HepG2 (cell line): ENCODE measurements at regions not wholly inside any gene's neighbourhood (a gene's known extent, or its start where the extent isn't known, plus 50 kb on each side); places are given as distances from the start of the nearest gene placed in this dataset.

Experiments used
- CC2D1A ChIP-seq: sonication (generic); formaldehyde crosslinking; IDR thresholded peaks from 2 replicates; pipeline ENCODE4 v1.8.1; 2023; ENCODE audit warnings: mild to moderate bottlenecking, missing genetic modification reagents
- CTCF ChIP-seq: sonication (generic); formaldehyde crosslinking; IDR thresholded peaks from 2 replicates; pipeline ENCODE4 v1.5.0; 2020; ENCODE audit warnings: mild to moderate bottlenecking, missing genetic modification reagents, moderate library complexity
- ESRRA ChIP-seq: sonication (generic); formaldehyde crosslinking; IDR thresholded peaks from 2 replicates; pipeline ENCODE4 v1.5.1; 2020; ENCODE audit warnings: mild to moderate bottlenecking, low read depth, missing genetic modification reagents
- GABPA ChIP-seq, 2 experiments: IDR thresholded peaks; 2 replicates each; pipeline ENCODE4 v1.6.1; 2011 to 2016; ENCODE audit warnings: low read depth in 2 of 2, low read length in 1 of 2, missing biosample characterization in 1 of 2, missing genetic modification characterization in 1 of 2
- MED8 ChIP-seq: sonication (generic); formaldehyde crosslinking; IDR thresholded peaks from 2 replicates; pipeline ENCODE4 v1.8.1; 2023; ENCODE audit warnings: mild to moderate bottlenecking, missing genetic modification reagents; ENCODE audit not compliant: insufficient replicate concordance
- POLR2A ChIP-seq, 2 experiments: IDR thresholded peaks; 2 replicates each; pipeline ENCODE4 v1.6.1; 2011; ENCODE audit warnings: low read depth in 2 of 2, low read length in 2 of 2, mild to moderate bottlenecking in 1 of 2, moderate library complexity in 1 of 2; ENCODE audit not compliant: insufficient read depth in 1 of 2
- ZC3H4 ChIP-seq: sonication (generic); formaldehyde crosslinking; IDR thresholded peaks from 2 replicates; pipeline ENCODE4 v1.4.0; 2020; ENCODE audit warnings: missing genetic modification reagents, borderline replicate concordance
- ZNF3 ChIP-seq: IDR thresholded peaks from 2 replicates; pipeline ENCODE4 v1.7.0; 2017; ENCODE audit warnings: inconsistent platforms
- ZSCAN5A ChIP-seq: sonication (generic); formaldehyde crosslinking; IDR thresholded peaks from 2 replicates; pipeline ENCODE4 v1.8.0; 2022; ENCODE audit warnings: mild to moderate bottlenecking, missing genetic modification reagents, borderline replicate concordance

GRCh38 chr5:106167766-106168165 is 1503.0 kb downstream of the EFNA5 start:
- TF ChIP-seq CTCF (CRISPR knock-in tag) (no peak), ESRRA (no peak), ZSCAN5A (CRISPR knock-in tag) (no peak), ZNF3 (CRISPR knock-in tag) (no peak), GABPA (IDR thresholded peaks at IDR 0.05; ENCODE audit: low read depth, low read length) (no peak), GABPA (CRISPR knock-in tag; IDR thresholded peaks at IDR 0.05; ENCODE audit: low read depth) (no peak), POLR2A (IDR thresholded peaks at IDR 0.05; ENCODE audit: insufficient read depth in 1 of 2, low read depth in 2 of 2, low read length in 2 of 2) (no peak), ZC3H4 (CRISPR knock-in tag) (no peak), MED8 (no peak), CC2D1A (CRISPR knock-in tag) (no peak)
